ENCODE measurements at regions not wholly inside any gene's neighbourhood (a gene's known extent, or its start where the extent isn't known, plus 50 kb on each side); places are given as distances from the start of the nearest gene placed in this dataset.
"Not testable (repeated sequence)": the region's sequence is repeated elsewhere in the genome, so short reads cannot be mapped to it uniquely, and the experiment has no call there.

DNA sequence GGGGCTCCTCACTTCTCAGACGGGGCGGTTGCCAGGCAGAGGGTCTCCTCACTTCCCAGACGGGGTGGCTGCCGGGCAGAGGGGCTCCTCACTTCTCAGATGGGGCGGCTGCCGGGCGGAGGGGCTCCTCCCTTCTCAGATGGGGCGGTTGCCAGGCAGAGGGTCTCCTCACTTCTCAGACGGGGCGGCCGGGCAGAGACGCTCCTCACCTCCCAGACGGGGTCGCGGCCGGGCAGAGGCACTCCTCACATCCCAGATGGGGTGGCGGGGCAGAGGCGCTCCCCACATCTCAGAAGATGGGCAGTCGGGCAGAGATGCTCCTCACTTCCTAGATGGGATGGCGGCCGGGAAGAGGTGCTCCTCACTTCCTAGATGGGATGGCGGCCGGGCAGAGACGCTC is 148.3 kb downstream of the UTRN start:
- not testable (repeated sequence) for TF ChIP-seq EP300 (IDR thresholded peaks at IDR 0.05)
- TF ChIP-seq, protein P1, sequence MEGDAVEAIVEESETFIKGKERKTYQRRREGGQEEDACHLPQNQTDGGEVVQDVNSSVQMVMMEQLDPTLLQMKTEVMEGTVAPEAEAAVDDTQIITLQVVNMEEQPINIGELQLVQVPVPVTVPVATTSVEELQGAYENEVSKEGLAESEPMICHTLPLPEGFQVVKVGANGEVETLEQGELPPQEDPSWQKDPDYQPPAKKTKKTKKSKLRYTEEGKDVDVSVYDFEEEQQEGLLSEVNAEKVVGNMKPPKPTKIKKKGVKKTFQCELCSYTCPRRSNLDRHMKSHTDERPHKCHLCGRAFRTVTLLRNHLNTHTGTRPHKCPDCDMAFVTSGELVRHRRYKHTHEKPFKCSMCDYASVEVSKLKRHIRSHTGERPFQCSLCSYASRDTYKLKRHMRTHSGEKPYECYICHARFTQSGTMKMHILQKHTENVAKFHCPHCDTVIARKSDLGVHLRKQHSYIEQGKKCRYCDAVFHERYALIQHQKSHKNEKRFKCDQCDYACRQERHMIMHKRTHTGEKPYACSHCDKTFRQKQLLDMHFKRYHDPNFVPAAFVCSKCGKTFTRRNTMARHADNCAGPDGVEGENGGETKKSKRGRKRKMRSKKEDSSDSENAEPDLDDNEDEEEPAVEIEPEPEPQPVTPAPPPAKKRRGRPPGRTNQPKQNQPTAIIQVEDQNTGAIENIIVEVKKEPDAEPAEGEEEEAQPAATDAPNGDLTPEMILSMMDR (IDR thresholded peaks at IDR 0.05), result not testable (repeated sequence)

Measured in gastroesophageal sphincter (tissue), 3 donors.